Fibroblast of skin of right quadriceps (primary cell): ENCODE measurements at regions not wholly inside any gene's neighbourhood (a gene's known extent, or its start where the extent isn't known, plus 50 kb on each side); places are given as distances from the start of the nearest gene placed in this dataset.
"Not testable (repeated sequence)": the region's sequence is repeated elsewhere in the genome, so short reads cannot be mapped to it uniquely, and the experiment has no call there.

Experiments
- DNase-seq: peaks from one replicate; pipeline ENCODE4 v3.0.0-alpha.2; 2013

DNA sequence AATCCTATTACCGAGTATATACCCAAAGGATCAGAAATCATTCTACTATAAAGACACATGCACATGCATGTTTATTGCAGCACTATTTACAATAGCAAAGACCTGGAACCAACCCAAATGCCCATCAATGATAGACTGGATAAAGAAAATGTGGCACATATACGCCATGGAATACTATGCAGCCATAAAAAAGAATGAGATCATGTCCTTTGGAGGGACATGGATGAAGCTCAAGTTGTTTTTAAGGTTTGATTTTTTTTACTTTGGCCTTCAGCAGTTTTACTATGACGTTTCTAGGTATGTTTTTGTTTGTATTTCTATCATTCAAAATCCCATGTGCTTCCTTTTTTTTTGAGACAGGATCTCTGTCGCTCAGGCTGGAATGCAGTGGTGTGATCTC, 265.8 kb downstream of the SETD4 start:
- not testable (repeated sequence) for DNase-seq

DNA sequence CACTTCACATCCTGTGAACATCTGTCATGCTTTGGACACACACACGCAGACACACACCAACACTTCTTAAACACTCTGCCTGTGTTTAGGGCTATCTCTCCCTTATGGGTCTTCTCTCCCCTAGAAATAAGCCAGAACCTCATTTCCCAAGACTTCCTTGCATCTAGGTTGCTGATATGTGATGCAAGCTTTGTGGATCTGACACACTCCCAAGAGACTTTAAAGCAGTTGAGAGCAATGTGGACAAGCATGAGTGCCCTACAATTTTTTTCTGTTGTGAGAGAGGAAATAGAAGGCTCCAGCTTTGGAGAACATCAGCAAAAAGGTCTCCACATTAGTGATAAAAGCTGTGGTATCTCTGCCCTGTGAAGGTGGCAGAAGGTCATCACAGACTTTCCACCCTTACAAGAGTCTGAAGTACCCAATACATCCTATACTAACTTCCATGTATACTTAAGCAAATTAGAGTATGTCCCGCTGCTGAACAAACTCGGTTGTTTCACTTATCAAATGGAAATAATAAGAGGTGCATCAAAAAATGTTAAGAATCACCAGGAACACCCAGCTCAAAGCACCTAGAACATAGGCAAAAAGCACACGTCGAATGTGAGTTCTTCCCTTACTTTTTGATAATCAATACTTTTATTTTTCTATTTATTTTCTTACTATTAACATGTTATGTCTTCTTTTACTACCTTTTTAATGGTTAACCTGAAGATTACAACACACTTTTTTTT, 267.6 kb downstream of the SETD4 start:
- DNase-seq: peak; percentile 6

DNA sequence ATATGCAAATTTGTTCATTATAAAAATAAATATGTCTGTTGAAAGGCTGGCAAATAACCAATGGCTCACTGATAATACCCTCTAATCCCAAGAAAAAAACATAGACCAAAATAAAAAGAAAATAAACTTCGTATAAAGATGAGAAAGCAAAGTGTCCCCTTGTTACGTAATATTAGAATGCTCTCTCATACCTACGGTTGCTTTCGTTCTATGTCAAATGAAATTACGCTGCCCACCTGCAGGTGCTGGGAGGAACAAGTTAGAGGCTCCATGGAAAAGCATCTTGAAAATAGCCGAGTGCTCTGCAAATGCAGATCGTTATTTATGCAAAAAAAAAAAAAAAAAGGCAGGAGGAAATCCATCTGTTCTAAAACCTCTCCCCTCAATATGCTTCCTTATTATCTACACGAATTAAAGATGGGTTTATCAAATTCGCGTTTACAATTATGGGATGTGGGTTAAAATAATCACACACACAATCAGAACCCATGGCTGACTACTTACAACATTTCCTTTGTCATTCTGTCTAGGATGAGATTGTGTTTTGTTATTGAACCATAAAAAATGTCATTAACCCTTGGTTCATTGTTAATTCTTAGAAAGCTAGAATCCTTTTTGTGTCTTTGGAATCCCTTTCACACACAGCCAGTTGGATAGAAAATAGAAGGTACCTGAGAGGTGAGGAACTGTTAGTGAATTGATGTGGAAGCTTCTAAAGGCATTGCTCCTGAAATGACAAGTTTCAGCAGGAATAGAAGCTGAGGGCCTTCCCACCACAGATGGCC, 268.6 kb downstream of the SETD4 start:
- DNase-seq: no peak

DNA sequence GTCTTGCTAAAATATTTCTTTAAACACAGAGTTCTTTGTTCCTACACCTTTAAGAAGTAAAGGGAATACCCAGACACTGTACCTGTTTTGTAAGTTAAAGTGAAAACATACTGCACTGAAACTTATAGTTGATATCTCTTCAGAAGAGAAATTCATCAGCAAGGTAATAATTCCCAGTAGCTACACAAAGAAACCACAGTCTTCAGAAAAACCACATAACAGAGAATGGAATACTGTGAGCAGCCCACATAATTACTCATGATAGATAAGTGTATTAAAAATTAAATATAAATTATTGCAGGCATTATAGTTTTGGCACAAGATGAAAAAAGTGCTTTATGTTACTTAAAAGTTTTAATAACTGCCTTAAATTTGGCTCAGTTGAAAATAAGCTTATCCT, 276.6 kb downstream of the SETD4 start:
- DNase-seq: no peak

DNA sequence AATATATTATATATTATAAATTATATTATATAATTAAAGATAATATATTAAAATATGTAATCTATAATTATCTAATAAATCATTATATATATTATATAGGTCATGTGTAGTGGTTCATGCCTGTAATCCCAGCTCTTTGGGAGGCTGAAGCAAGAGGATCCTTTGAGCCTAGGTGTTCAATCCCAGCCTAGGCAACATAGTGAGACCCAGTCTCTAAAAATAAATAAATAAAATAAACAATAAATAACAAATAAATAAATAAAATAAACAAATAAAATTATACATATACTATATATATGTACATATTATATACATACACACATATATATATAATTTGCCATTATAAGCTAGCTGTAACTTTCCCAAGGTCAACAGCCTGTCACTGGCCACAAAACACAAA, 277.7 kb downstream of the SETD4 start:
- DNase-seq: no peak

DNA sequence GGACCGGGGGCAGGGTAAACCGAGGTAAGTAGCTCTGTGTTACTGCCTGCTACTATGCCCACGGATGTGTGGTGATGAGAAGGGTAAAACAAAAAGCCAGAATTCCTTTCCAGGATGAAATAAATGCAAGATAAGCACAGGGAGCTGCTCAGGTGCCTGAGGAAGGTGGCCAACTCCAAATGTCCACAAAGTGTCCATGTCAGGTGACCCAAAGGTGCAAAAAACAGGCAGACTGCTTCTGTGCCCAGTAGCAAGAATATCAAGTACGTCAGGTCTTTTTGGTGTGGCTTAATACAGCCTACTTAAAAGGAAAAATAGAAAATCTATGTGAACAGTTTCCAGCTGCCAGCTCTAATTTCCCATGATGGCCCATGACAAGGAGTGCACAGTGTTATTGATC, 279.3 kb downstream of the SETD4 start:
- no peak for DNase-seq

DNA sequence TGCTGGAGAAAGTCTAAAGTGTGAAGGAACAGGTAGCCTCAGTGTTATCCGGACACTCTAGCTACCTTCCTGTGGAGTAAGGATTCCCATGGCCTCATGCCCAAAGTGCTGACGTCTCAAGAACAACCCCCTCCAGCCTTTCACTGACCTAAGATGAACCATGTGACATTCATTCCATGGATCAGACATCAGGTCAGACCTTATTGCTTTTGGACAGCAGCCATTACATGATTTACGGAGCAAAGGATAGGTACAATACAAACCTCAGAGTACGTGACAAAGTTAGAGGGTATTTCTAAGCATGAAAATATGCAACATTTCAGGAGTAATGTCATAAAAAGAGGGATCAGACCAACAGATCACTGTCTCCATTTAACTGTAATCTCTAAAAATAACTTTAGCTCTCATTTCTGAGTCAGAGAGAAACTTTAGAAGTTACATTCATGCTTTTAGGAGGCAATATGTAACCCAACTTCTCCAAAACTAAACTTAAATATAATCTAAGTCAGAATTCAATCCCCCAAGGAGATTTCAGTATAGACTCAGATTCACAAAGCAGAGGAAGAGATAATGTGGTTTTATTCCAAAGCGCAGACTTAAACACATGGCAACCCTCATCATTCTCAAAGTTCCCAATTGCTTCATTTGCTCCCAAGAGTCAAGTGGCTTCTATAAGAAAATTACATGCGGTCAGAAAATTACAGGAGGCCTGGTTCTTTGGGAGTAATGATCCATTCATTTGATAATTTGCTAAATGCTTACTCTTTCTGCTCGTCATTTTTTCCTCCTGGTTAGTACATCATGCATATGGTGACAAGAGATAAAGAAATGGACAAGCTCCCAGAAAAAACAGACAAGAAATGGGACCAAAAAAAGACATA, 280.4 kb downstream of the SETD4 start:
- peak; percentile 99 for DNase-seq

DNA sequence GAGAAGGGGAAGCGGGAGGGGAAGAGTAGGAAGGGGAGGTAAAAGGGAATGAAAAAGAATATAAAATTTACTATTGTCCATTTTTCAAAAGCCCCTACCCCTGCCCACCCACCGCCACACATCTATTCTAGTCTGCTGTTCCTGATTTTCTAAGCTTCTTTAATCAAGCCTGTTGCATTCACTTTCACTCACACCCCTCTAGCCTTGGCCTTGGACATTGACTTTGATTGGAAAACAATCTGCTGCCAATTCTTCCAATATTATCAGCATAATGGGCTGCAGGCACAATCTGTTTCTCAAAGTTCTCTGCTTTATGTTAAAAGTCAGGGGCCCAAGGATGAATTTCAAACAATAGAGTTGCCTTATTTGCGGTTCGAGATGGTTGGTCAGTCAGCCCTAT, 281.2 kb downstream of the SETD4 start:
- DNase-seq: no peak

DNA sequence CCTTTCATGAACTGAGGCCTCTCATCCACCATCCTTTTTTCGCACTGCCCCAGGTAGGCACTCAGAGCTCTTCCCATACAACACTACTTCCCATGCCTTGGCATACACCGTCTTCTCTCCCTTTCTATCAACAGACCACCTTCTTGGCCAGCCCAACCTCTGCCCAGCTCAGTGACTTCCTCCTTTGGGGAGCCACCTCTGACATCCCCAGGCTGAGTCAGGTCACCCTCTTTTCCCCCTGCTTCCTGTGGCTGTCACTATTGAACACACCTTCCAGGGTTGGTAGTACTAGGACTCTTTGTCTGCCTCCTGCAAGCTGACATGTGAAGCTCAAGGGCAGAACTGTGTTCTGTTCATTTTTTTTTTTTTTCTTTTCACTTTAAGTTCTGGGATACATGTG, 283.2 kb downstream of the SETD4 start:
- DNase-seq: no peak

DNA sequence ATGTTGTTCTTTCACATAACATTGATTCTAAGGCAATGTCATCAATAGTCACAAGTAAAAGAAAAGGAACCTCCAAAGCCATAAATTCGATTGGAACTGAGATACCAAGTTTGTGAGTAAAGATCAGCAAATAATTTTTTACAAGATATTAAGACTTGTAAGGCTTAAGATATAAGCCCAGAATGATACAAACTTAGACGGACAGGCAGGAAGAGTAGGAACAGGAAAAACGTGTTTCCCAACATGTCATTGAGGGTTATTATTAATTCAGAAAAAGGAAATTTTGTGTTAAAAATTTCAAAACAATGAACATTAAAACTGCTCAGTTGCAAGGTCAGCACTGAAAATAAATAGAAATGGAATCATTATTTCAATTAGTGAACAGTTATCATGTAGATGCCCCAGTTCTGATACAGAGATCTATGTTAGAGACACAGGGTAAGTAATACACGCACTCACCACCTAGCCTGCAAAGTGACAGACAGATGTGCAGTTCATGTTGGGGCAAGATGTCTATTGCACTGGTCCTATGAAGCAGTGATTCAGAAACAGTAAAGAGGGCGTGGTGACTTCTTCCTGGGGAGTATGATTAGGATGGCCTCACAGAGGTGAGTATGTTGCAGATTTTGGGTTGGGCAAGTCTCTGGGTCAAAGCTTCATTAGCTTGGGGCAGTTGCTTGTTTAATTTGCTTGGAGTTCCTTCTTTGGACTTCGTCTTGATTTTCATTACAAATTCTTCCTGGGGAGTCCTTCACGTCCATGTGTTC, 284.4 kb downstream of the SETD4 start:
- DNase-seq: no peak

DNA sequence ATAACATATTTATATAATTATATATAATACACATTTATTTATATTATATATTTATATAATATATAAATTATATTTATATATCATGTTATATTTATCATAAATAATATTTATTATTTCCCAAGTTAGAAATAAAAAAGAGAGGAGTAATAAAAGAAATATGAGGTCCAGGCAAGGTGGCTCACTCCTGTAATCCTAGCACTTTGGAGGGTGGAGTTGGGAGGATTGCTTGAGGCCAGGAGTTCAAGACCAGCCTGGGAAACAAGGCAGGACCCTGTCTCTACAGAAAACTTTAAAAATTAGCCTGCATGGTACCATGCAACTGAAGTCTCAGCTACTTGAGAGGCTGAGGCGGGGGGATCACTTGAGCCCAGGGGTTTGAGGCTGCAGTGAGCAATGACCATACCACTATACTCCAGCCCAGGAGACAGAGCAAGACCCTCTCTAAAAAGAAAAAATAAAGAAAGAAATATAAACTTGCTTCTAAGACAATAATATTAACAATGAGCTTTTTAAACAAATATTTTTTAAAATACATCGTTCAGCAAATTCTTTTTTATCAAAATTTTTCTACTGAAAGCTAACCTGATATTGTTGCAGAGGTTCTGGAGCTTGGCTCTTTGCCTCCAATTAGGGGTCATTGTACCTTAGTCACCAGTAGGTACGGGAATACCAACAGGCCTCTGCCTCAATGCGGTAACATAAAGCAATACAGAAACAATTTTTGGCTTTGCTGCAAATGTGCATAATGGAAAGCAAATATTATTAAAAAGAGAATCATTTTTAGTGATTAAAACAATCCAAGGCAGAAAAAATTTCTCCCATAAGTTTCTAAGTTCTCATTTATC, 290.0 kb downstream of the SETD4 start:
- DNase-seq: no peak

DNA sequence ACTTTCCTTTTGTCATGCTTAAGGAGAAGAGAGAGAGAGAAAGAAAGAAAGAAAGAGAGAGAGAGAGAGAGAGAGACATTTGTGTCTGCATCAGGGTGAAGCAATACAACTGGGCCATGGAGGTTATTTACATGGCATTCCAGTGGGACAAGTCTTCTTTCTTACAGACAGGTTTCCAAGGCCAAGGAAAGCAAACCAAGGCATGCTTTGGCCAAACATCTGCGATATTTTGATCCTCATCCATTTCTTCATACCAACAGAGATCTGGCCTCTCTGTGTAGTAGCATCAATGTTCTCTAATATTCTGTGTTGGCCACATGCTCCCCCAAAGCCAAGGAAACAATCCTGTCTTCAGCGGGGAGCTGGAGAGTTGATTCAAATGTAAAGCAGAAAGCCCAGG, 292.1 kb downstream of the SETD4 start:
- no peak for DNase-seq

DNA sequence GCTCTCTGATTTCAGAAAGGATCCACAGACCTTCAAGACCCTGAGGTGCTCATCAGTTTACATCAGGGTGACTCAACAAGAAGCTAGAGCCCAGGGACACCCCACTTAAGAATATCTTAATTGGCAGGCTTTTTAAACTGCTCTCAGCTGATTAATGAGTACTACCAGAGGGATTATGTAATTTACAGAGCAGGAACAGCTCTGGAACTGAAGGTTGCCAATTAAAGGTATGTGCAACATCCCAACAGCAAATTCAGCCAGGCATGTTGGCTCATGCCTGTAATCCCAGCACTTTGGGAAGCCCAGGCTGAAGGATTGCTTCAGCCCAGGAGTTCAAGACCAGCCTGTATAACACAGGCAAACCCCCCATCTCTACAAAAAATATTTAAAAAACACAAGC, 295.7 kb downstream of the SETD4 start:
- no peak for DNase-seq

DNA sequence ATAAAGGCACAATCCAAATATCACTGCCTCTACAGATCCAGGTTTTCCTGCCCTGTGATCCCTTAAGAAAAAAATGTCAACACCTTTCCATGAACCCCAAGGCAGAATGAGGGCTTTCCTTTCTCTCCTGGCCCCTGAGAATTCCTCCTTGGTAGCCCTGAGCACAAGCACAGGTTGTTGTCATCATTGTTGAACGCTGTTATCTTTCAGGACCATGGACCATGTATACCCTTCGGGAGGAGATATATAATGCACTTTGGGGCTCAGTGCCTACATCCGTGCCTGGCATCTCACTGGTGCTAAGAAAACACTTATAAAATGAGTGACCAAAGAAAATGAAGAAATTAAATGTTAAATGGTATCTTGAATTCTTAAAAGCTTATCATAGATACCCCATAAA, 296.2 kb downstream of the SETD4 start:
- DNase-seq: no peak

DNA sequence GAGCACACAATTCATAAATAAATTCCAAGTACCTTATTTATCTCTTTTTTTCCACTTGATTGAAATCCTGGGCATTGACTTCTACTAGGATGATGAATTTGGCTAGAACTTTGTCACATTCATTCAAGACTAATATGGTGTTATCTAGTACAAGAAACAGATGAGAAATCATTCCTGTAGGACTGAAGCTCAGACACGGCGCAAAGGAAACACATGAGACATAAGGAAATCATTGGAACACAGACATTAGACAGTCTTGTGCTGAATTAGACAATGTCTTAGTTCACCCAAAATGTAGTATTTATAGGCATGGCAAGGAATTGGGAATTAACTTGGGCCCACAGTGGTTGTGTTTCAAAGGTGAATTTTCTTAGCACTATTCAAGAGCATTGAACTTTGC, 305.7 kb downstream of the SETD4 start:
- DNase-seq: no peak

DNA sequence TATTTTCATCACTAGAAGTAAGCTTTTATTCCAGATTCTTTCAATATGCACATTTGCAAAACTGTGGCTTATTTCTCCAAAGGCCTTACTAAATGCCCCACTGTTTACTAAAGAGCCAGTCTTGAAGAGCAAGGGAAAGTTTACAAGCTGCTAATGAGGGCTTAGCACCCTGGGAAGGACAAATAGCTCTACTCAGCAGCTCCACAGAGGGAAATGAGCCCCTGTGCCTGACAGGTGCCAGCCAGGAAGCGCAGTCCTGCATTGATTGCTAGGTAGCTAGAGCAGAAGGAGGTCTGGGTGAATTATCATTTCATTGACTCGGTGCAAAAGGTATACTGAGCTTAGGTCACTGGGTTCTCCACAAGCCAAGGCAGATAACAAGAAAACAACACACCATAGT, 307.0 kb downstream of the SETD4 start:
- DNase-seq: no peak

DNA sequence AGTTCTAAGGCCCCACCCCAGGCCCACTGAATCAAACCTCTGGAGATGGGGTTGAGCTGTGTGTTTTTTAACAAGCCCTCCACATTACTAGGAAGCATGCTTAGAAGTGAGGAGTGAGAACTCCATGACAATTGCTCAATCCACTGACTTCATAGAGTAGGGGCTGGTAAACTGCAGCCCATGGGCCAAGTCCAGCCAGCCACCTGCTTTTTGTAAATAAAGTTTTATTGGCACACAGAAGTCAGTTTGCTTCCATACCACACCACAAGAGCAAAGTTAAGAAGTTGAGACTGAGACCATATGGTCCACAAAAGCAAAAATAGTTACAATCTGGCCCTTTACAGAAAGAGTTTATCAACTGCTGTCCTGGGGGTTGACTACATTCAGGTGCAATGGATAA, 309.2 kb downstream of the SETD4 start:
- no peak for DNase-seq

DNA sequence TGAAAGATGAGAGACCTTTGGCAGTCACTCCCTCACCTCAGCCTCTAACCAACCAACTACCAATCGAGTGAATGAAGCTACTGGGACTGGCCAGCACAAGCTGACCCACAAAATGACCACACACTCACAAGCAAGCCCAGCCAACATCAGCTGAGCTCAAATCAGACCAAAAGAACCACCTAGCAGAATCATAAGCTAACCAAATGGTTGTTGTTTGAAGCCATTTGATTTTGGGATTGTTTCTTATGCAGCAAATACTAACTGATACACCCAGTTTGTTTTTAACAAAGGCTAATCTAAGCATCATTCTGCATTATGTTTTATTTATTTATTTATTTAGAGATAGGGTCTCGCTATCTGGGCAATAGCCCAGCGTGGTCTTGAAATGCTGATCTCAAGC, 310.4 kb downstream of the SETD4 start:
- DNase-seq: no peak

DNA sequence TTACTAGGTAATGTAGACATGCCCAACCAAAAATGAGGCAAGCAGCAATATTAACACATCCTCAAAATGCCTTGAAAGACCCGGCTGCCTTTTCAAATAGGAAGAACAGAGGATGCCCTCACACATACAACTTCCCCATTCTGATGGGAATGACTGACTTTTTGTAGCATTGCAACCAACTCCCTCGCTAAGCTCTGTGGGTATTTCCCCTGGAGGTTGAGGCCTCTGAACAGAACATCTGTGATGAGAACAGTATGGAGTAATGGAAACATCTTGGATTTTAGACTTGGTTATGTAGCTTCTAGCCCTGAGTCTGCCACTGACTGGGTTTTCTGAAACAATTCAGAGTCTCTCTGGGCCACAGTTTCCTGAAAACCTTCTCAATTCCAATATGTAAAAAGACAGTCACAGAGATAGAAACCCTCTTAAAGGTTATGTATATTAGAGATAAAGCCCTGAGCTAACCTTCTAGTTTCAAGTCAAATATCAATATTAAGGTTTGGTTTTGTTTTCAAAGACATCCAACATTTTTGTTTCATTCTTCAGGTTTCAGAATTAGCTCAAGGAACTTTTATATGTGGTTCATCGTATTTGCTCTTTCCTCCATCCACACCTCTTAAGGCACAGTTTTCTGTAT, 311.5 kb downstream of the SETD4 start:
- no peak for DNase-seq

DNA sequence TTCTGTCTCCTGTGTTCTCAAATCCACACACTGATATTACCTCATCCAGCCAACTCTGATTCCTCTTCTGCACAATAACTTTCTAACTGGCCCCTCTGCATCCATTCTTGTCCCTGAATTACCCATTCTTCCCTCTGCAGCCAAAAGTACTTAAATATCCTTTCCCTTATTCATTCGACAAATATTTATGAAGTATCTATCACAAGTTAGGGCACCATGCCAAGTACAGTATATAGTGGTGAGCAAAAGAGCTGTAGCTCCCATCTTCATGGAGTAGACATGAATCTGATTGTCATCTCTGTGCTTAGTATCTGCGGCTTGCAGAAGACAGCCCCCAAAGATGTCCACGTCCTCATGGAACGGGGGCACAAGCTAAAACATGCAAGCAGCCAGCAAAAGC, 316.8 kb downstream of the SETD4 start:
- peak; percentile 79 for DNase-seq

DNA sequence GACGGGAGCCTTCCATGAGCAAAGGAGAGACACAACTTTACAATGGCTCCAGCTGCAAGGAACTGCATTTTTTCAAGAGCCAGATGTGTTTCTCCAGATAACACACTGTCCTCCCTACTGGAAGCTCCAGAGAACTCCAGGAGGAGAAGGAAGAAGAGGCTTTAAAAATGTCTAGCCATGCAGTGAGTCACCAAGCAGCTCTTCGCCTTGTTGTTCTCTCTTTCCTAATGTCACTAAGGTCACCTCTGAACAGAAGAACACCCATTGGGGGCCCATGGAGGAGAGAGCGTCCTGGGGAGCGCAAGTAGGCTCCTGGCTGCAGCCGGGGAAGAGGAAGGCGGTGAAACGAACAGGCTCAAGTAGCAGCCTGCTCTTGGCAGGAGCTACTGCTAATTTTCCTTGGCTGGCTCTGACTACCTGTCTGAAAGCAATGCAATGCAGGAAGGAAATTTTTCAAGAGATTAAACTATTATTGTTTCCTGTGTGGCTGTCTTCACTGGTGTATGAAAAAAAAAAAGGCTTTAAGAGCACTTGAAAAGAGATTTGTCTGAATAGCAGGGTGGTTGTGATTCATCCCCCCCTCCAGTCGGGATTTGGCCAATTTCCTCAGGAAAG, 321.9 kb downstream of the SETD4 start:
- peak; percentile 53 for DNase-seq
